AG04450 (cell line): ENCODE measurements at regions not wholly inside any gene's neighbourhood (a gene's known extent, or its start where the extent isn't known, plus 50 kb on each side); places are given as distances from the start of the nearest gene placed in this dataset.

Source experiments
- CTCF ChIA-PET: fragments of 300-600, 350-600 bp; formaldehyde crosslinking; extraction: SDS; loops from one replicate; lab custom pipeline; 2022; ENCODE audit warnings: antibody characterized with exemption, inconsistent platforms; lab: Charles Lee
- POLR2A ChIA-PET: fragments of 350-600 bp; formaldehyde crosslinking; extraction: SDS; loops from one replicate; lab custom pipeline; 2021; ENCODE audit warnings: antibody characterized with exemption, inconsistent platforms; lab: Yijun Ruan, JAX
- DNase-seq: peaks from one replicate; pipeline ENCODE4 v3.0.0-alpha.2; 2011; ENCODE audit warnings: low read depth, low spot score
- H3K27ac ChIP-seq: one replicate; pipeline ENCODE4 v1.5.1; 2012; ENCODE audit warnings: low read depth, low read length, control low read depth
- H3K27me3 ChIP-seq: one replicate; pipeline ENCODE4 v1.6.0; 2012; ENCODE audit warnings: low read length; ENCODE audit not compliant: control insufficient read depth, insufficient read depth
- H3K4me3 ChIP-seq: 2 replicates; pipeline ENCODE4 v1.5.1; 2011; ENCODE audit warnings: mild to moderate bottlenecking, low read depth, low read length, control low read depth
- H3K9me3 ChIP-seq: 2 replicates; pipeline ENCODE4 v1.5.1; 2012; ENCODE audit warnings: low read length; ENCODE audit not compliant: control insufficient read depth, insufficient read depth
- TF ChIP-seq, protein P1 (sequence below): IDR thresholded peaks from 2 replicates; pipeline ENCODE4 v1.5.1; 2011; ENCODE audit warnings: low read depth, low read length, control low read depth, inconsistent platforms

DNA sequence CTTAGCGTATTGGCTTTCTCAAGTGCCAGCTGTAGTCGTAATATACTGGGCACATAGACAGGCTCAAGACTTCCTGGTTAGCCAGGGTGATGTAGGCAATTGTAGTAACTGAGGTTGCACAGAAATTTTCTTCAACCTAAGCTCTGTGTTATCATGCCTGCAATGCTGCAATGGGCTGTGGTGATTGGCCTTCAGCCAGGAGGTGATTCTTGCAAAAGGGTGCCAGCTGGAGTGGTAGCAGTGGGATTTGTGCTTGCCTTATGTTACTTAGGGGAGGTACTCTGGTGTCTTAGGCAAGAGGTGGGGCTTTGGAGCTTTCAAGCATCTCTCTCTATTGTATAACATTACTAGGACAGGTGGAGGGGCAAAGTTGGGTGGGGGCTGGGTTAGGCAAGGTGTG is 495.1 kb downstream of the CDH11 start:
- DNase-seq, result no peak
- no peaks in the 10 kb centered on the region for H3K9me3 ChIP-seq
- no peak overlapping the region for H3K4me3 ChIP-seq
- CTCF ChIA-PET, result no interaction called here
- H3K27ac ChIP-seq, result no peak overlapping the region
- POLR2A ChIA-PET, result no interaction called here
- H3K27me3 ChIP-seq, result no peaks in the 10 kb centered on the region
- TF ChIP-seq, protein P1, sequence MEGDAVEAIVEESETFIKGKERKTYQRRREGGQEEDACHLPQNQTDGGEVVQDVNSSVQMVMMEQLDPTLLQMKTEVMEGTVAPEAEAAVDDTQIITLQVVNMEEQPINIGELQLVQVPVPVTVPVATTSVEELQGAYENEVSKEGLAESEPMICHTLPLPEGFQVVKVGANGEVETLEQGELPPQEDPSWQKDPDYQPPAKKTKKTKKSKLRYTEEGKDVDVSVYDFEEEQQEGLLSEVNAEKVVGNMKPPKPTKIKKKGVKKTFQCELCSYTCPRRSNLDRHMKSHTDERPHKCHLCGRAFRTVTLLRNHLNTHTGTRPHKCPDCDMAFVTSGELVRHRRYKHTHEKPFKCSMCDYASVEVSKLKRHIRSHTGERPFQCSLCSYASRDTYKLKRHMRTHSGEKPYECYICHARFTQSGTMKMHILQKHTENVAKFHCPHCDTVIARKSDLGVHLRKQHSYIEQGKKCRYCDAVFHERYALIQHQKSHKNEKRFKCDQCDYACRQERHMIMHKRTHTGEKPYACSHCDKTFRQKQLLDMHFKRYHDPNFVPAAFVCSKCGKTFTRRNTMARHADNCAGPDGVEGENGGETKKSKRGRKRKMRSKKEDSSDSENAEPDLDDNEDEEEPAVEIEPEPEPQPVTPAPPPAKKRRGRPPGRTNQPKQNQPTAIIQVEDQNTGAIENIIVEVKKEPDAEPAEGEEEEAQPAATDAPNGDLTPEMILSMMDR, result no peak

DNA sequence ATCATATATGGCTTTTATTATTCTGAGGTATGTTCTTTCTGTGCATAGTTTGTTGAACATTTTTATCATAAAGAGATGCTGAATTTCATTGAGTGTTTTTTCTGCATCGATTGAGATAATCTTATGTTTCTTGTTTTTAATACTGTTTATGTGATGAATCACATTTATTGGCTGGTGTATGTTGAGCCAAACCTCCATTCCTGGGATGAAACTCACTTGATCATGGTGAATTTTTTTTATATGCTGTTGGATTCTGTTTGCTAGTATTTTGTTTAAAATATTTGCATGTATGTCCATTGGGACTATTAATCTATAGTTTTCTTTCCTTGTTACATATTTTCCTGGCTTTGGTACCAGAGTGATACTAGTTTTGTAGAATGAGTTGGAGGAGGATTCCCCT is 500.2 kb downstream of the CDH11 start:
- POLR2A ChIA-PET, result no interaction called here
- Histone ChIP-seq H3K27me3 (no peaks in the 10 kb centered on the region), H3K9me3 (no peaks in the 10 kb centered on the region), H3K4me3 (no peak overlapping the region), H3K27ac (no peak overlapping the region)
- no peak for DNase-seq
- TF ChIP-seq, protein P1, result no peak
- CTCF ChIA-PET, result no interaction called here

DNA sequence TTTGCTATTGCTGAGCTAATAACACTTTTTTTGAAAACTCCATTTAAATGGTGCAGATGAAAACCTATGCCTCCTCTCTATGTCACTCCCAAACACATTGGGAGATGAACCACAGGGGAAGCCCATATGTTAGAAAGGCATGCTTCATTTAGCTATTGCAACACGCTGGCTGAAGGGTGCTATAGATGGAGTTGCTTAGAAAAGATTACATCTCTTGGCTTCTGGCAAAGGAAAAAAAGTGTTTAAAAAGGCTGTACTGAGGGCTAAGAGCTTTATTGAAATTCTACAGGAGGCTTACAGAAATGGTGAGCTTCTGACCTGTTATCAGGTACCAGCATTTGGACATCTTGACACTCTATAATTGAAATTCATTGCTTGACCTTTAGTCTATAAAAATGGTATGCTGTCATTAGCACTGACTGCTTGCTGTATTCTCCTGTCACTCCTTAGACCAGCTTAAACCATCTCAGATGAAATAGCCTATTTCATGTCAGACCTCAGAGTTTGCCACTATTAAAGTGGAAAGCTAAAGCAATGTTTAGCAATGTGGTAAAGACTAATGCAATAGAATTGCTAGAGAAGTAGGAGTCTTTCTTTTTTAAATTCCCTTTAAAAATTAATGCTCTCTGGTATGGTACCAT is 503.9 kb downstream of the CDH11 start:
- POLR2A ChIA-PET, result no interaction called here
- TF ChIP-seq, protein P1, result no peak
- Histone ChIP-seq H3K27ac (no peak overlapping the region), H3K9me3 (no peaks in the 10 kb centered on the region), H3K27me3 (no peaks in the 10 kb centered on the region), H3K4me3 (no peak overlapping the region)
- DNase-seq, result no peak
- CTCF ChIA-PET, result no interaction called here

DNA sequence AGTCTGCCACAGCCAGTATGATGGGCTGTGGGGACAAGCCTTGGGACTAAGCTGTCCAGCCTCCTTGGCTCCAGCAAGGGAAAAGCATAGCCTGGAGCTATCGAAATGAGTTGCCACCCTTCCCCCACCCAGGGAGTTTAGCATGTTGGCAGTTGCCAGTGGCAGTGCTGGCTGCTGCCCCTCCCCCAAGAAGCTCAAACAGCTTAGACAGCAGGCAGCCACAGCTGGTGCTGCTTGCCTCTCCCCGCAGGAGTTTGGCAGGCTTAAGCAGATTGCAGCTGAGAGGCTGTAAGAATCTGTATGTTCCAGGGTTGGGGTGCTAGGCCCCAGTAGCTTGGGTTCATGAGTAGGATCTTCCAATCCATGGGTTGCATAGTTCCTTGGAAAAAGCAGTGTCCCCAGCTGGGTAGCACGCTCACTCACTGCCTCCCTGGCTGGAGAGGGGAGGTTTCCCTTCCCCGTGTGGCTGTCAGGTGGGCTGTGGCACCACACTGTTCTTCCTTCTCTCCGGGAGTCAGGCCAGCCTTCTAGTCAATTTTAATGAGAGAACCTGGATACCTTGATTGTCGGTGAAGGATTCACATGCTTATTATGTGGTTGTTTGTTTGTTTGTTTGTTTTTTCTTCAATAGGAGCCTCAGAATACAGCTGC is 506.1 kb downstream of the CDH11 start:
- DNase-seq, result no peak

DNA sequence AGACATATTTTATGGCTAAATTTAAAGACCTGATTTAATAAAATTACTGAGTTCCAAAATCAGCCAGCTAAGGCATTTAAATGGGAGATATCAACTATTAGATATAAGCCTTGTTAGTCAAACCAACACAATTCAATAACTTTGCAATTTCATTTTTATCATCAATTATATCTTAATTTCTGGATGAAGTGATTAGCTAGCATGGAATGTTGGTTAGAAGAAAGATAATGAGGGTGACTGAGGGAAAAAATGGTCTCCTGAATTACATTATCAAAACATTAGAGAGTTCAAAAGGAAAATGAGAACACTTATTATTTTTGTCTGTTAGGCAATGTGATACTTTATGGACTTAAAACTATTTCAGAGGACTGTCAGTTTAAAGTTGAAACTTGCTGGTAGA is 525.7 kb downstream of the CDH11 start:
- no peak overlapping the region for H3K27ac ChIP-seq
- no peaks in the 10 kb centered on the region for H3K9me3 ChIP-seq
- TF ChIP-seq, protein P1, result no peak
- H3K27me3 ChIP-seq, result no peaks in the 10 kb centered on the region
- CTCF ChIA-PET, result no interaction called here
- POLR2A ChIA-PET, result no interaction called here
- DNase-seq, result no peak
- H3K4me3 ChIP-seq, result no peak overlapping the region

More for the DNA sequence above, 506.1 kb downstream of the CDH11 start:
- H3K27ac ChIP-seq, result no peak overlapping the region
- no peaks in the 10 kb centered on the region for H3K9me3 ChIP-seq
- H3K27me3 ChIP-seq, result no peaks in the 10 kb centered on the region
- ChIA-PET CTCF (no interaction called here), POLR2A (no interaction called here)
- TF ChIP-seq, protein P1, result no peak
- H3K4me3 ChIP-seq, result no peak overlapping the region
